Liver (tissue), 3 donors: ENCODE measurements at regions not wholly inside any gene's neighbourhood (a gene's known extent, or its start where the extent isn't known, plus 50 kb on each side); places are given as distances from the start of the nearest gene placed in this dataset.

Experiments used
- FOXA1 ChIP-seq: IDR thresholded peaks from 2 replicates; pipeline ENCODE4 v1.6.1; 2016; ENCODE audit warnings: antibody characterized with exemption
- GABPA ChIP-seq, 2 donors: IDR thresholded peaks in 1 of 2; conservative IDR thresholded peaks in 1 of 2; 2 replicates each; pipeline ENCODE4 v1.6.1; 2016; ENCODE audit warnings: antibody characterized with exemption in 2 of 2, mild to moderate bottlenecking in 1 of 2, moderate library complexity in 1 of 2
- JUND ChIP-seq, 2 donors: IDR thresholded peaks; 2 replicates each; pipeline ENCODE4 v1.6.1; 2016; ENCODE audit warnings: antibody characterized with exemption in 2 of 2
- MAX ChIP-seq: IDR thresholded peaks from 2 replicates; pipeline ENCODE4 v1.6.1; 2016; ENCODE audit warnings: antibody characterized with exemption
- REST ChIP-seq: IDR thresholded peaks from 2 replicates; pipeline ENCODE4 v1.6.1; 2016; ENCODE audit warnings: antibody characterized with exemption, mild to moderate bottlenecking
- SP1 ChIP-seq: IDR thresholded peaks from 2 replicates; pipeline ENCODE4 v1.6.1; 2018; ENCODE audit warnings: antibody characterized with exemption, mild to moderate bottlenecking
- TAF1 ChIP-seq: conservative IDR thresholded peaks from 2 replicates; pipeline ENCODE4 v1.6.1; 2016; ENCODE audit warnings: antibody characterized with exemption, mild to moderate bottlenecking
- TF ChIP-seq, protein P1 (sequence below): fragments of 150-350 bp; IDR thresholded peaks from 2 replicates; pipeline ENCODE4 v1.5.1; 2017; ENCODE audit warnings: improper control_type of control experiment, low read depth, low read length; ENCODE audit not compliant: missing input control
- donor health status: healthy.
- donor health status: healthy.

DNA sequence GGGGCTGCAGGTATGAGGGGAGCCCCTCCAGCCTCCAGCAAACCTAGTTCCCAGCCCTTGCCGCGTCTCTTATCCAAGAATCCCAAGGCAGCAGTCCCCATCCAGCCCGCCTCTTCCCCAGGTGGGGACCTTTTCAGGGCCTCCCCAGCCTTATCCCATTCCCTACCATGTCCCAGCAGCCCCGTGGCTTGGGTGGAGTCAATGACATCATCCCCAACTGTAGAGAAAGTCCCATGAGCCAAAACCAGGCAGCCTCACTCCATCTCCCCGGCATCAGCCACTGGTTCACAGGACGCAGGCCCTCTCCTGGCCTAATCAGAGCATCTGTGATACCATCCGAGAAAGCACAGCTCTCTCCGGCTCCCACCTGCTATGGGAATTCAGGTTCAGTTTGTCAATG lies 131.0 kb downstream of the NCOR2 start:
- TF ChIP-seq, protein P1, sequence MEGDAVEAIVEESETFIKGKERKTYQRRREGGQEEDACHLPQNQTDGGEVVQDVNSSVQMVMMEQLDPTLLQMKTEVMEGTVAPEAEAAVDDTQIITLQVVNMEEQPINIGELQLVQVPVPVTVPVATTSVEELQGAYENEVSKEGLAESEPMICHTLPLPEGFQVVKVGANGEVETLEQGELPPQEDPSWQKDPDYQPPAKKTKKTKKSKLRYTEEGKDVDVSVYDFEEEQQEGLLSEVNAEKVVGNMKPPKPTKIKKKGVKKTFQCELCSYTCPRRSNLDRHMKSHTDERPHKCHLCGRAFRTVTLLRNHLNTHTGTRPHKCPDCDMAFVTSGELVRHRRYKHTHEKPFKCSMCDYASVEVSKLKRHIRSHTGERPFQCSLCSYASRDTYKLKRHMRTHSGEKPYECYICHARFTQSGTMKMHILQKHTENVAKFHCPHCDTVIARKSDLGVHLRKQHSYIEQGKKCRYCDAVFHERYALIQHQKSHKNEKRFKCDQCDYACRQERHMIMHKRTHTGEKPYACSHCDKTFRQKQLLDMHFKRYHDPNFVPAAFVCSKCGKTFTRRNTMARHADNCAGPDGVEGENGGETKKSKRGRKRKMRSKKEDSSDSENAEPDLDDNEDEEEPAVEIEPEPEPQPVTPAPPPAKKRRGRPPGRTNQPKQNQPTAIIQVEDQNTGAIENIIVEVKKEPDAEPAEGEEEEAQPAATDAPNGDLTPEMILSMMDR, result no peak
- TF ChIP-seq REST (no peak), JUND (IDR thresholded peaks at IDR 0.05) (no peak), SP1 (no peak), TAF1 (no peak), FOXA1 (no peak), MAX (no peak), GABPA (IDR thresholded peaks at IDR 0.05 in 1 of 2, conservative IDR thresholded peaks at IDR 0.05 in 1 of 2) (no peak)
